CD14-positive monocyte (primary cell): ENCODE measurements at regions not wholly inside any gene's neighbourhood (a gene's known extent, or its start where the extent isn't known, plus 50 kb on each side); places are given as distances from the start of the nearest gene placed in this dataset.

Experiments used
- DNase-seq, 3 donors: peaks; one replicate each; pipeline ENCODE4 v3.0.0-alpha.2; 2011 to 2022
- H2AFZ ChIP-seq: 2 replicates; pipeline ENCODE4 v1.6.0; 2012; ENCODE audit warnings: mild to moderate bottlenecking, low read depth, low read length, inconsistent platforms; ENCODE audit not compliant: insufficient read depth, poor library complexity, severe bottlenecking
- H3K27ac ChIP-seq, 2 donors: 1 replicate in 1 of 2; 2 replicates in 1 of 2; pipeline ENCODE4 v1.5.1; 2012 to 2013; ENCODE audit warnings: low read length in 2 of 2, control low read depth in 1 of 2, inconsistent platforms in 1 of 2, low read depth in 1 of 2, mild to moderate bottlenecking in 1 of 2
- H3K27me3 ChIP-seq, 2 donors: one replicate each; pipeline versions ENCODE4 v1.6.0 to v1.6.1; 2011 to 2013; ENCODE audit warnings: low read length in 2 of 2; ENCODE audit not compliant: control insufficient read depth in 2 of 2, insufficient read depth in 2 of 2
- H3K36me3 ChIP-seq, 2 donors: replicated peaks in 1 of 2; 1 replicate in 1 of 2; 2 replicates in 1 of 2; pipeline versions ENCODE4 v1.5.1 to v1.6.1; 2012 to 2013; ENCODE audit warnings: low read length in 2 of 2, control low read depth in 1 of 2, inconsistent platforms in 1 of 2, mild to moderate bottlenecking in 1 of 2; ENCODE audit not compliant: insufficient read depth in 2 of 2, control insufficient read depth in 1 of 2
- H3K4me1 ChIP-seq, 2 donors: 1 replicate in 1 of 2; 2 replicates in 1 of 2; pipeline versions ENCODE4 v1.5.1 to v1.6.1; 2012 to 2013; ENCODE audit warnings: low read length in 2 of 2, control low read depth in 1 of 2, inconsistent platforms in 1 of 2, mild to moderate bottlenecking in 1 of 2, moderate library complexity in 1 of 2; ENCODE audit not compliant: insufficient read depth in 2 of 2, control insufficient read depth in 1 of 2
- H3K4me2 ChIP-seq: replicated peaks from 2 replicates; pipeline ENCODE3; 2012; ENCODE audit warnings: low read length, moderate library complexity, mild to moderate bottlenecking; ENCODE audit not compliant: poor library complexity, severe bottlenecking; ENCODE audit errors: extremely low read depth
- H3K4me3 ChIP-seq, 3 experiments: fragments of 200-600 bp in 1 of 3; sonication (generic) in 1 of 3; replicated peaks in 1 of 3; 1 replicate in 2 of 3; 2 replicates in 1 of 3; pipeline ENCODE4 v1.5.1; 2011 to 2013; ENCODE audit warnings: low read length in 3 of 3, mild to moderate bottlenecking in 3 of 3, control low read depth in 2 of 3, low read depth in 2 of 3, inconsistent platforms in 1 of 3, moderate library complexity in 1 of 3
- H3K79me2 ChIP-seq: 2 replicates; pipeline ENCODE4 v1.6.0; 2012; ENCODE audit warnings: mild to moderate bottlenecking, control low read depth, inconsistent platforms, low read length, moderate library complexity; ENCODE audit not compliant: insufficient read depth
- H3K9ac ChIP-seq: 2 replicates; pipeline ENCODE4 v1.6.0; 2017; ENCODE audit warnings: low read length, mild to moderate bottlenecking; ENCODE audit not compliant: insufficient read depth, poor library complexity, severe bottlenecking
- H3K9me3 ChIP-seq, 2 donors: replicated peaks in 1 of 2; 1 replicate in 1 of 2; 2 replicates in 1 of 2; pipeline versions ENCODE4 v1.5.1 to v1.6.1; 2012 to 2013; ENCODE audit warnings: low read length in 2 of 2, control low read depth in 1 of 2; ENCODE audit not compliant: control insufficient read depth in 1 of 2, insufficient read depth in 1 of 2
- H4K20me1 ChIP-seq: 2 replicates; pipeline ENCODE4 v1.6.0; 2012; ENCODE audit warnings: mild to moderate bottlenecking, low read length, control low read depth, moderate library complexity; ENCODE audit not compliant: insufficient read depth
- H3K27ac Mint-ChIP-seq, 7 donors: one replicate each; pipeline ENCODE4 v1.8.0; 2020; ENCODE audit warnings: mild to moderate bottlenecking in 7 of 7, mixed read lengths in 7 of 7, moderate library complexity in 6 of 7, inconsistent platforms in 2 of 7
- H3K27me3 Mint-ChIP-seq, 3 donors: one replicate each; pipeline ENCODE4 v1.8.0; 2021 to 2022; ENCODE audit warnings: low read depth in 3 of 3, mild to moderate bottlenecking in 3 of 3, mixed read lengths in 3 of 3, moderate library complexity in 3 of 3, inconsistent platforms in 1 of 3
- H3K36me3 Mint-ChIP-seq, 2 donors: one replicate each; pipeline ENCODE4 v1.8.0; 2020; ENCODE audit warnings: mixed read lengths in 2 of 2, inconsistent platforms in 1 of 2, mild to moderate bottlenecking in 1 of 2
- H3K4me1 Mint-ChIP-seq: one replicate; pipeline ENCODE4 v1.8.0; 2020; ENCODE audit warnings: mild to moderate bottlenecking, mixed read lengths
- H3K4me3 Mint-ChIP-seq, 2 donors: one replicate each; pipeline ENCODE4 v1.8.0; 2020; ENCODE audit warnings: mild to moderate bottlenecking in 2 of 2, mixed read lengths in 2 of 2, moderate library complexity in 1 of 2
- H3K9me3 Mint-ChIP-seq, 7 donors: one replicate each; pipeline ENCODE4 v1.8.0; 2020 to 2022; ENCODE audit warnings: mixed read lengths in 7 of 7, mild to moderate bottlenecking in 6 of 7, moderate library complexity in 6 of 7, inconsistent platforms in 2 of 7
- CTCF ChIP-seq: fragments of 200-600 bp; IDR thresholded peaks from one replicate; pipeline ENCODE4 v1.8.0; 2022; ENCODE audit warnings: antibody characterized with exemption, mild to moderate bottlenecking
- WGBS: methylation state at CpG from one replicate; pipeline ENCODE4 v1.1.5; 2013; ENCODE audit warnings: missing lambda C conversion rate; ENCODE audit not compliant: insufficient coverage; 5-methylcytosine and 5-hydroxymethylcytosine counted together
- intact Hi-C, 2 donors: fragments of 100-400 bp; cut with micrococcal nuclease; formaldehyde crosslinking; loops; one replicate each; pipeline versions ENCODE4 v1.15.0 to v1.15.1; 2023

- Mint-ChIP-seq H3K36me3 (no peaks in the 10 kb centered on the region), H3K27me3 (peaks cover 0 to 12% (median 3%) of the 10 kb centered on the region in 3 donors), H3K9me3 (peaks cover 0 to 6% (median 0%) of the 10 kb centered on the region in 7 donors), H3K27ac (no peak overlapping the region), H3K4me1 (no peaks in the 10 kb centered on the region), H3K4me3 (no peak overlapping the region)
- WGBS, result 57% methylated on average over 6 of the region's 11 CpGs
- H3K79me2 ChIP-seq, result no peaks in the 10 kb centered on the region
- TF ChIP-seq CTCF, result no peak
- H3K9ac ChIP-seq, result no peak overlapping the region
- H3K4me3 ChIP-seq, result no peak overlapping the region
- no peaks in the 10 kb centered on the region for H3K36me3 ChIP-seq
- H4K20me1 ChIP-seq, result no peaks in the 10 kb centered on the region
- intact Hi-C loops, result no loop called here
- H3K27me3 ChIP-seq, result peaks cover 0 to 5% of the 10 kb centered on the region in 2 donors
- H3K4me2 ChIP-seq, result no peak overlapping the region
- no peaks in the 10 kb centered on the region for H3K9me3 ChIP-seq
- no peak overlapping the region for H3K27ac ChIP-seq
- no peaks in the 10 kb centered on the region for H3K4me1 ChIP-seq
- no peak overlapping the region for H2AFZ ChIP-seq
- no peak for DNase-seq
Observed at GRCh38 chr15:96089405-96090058, 241.0 kb upstream of the NR2F2 start.

GRCh38 chr15:96092186-96092585 is 238.3 kb upstream of the NR2F2 start:
- H3K9ac ChIP-seq, result no peak overlapping the region
- H3K4me1 ChIP-seq, result no peaks in the 10 kb centered on the region
- H3K9me3 ChIP-seq, result no peaks in the 10 kb centered on the region
- Mint-ChIP-seq H3K36me3 (no peaks in the 10 kb centered on the region), H3K27me3 (peaks cover 0 to 12% (median 4%) of the 10 kb centered on the region in 3 donors), H3K4me1 (no peaks in the 10 kb centered on the region), H3K9me3 (peaks cover 0 to 6% (median 0%) of the 10 kb centered on the region in 7 donors), H3K4me3 (no peak overlapping the region), H3K27ac (no peak overlapping the region)
- intact Hi-C loops, result no loop called here
- no peak overlapping the region for H3K27ac ChIP-seq
- H3K79me2 ChIP-seq, result no peaks in the 10 kb centered on the region
- H3K27me3 ChIP-seq, result peaks cover 0 to 5% of the 10 kb centered on the region in 2 donors
- H2AFZ ChIP-seq, result no peak overlapping the region
- WGBS, result no CpG with 5 or more reads among the region's 1 CpG
- H3K4me2 ChIP-seq, result no peak overlapping the region
- no peaks in the 10 kb centered on the region for H3K36me3 ChIP-seq
- no peak for DNase-seq
- no peaks in the 10 kb centered on the region for H4K20me1 ChIP-seq
- no peak overlapping the region for H3K4me3 ChIP-seq
- no peak for TF ChIP-seq CTCF
